Esophagus squamous epithelium (tissue), 4 donors: ENCODE measurements at regions not wholly inside any gene's neighbourhood (a gene's known extent, or its start where the extent isn't known, plus 50 kb on each side); places are given as distances from the start of the nearest gene placed in this dataset.

Experiments
- CTCF ChIP-seq, 6 experiments: fragments of 450-650 bp in 4 of 6; fragments of 200-600 bp in 2 of 6; sonication (generic) in 2 of 6; IDR thresholded peaks; one replicate each; pipeline ENCODE4 v1.5.1; 2016 to 2019; ENCODE audit warnings: antibody characterized with exemption in 6 of 6, mild to moderate bottlenecking in 4 of 6, moderate library complexity in 4 of 6
- POLR2A ChIP-seq, 4 donors: fragments of 450-650 bp; IDR thresholded peaks; one replicate each; pipeline ENCODE4 v1.6.1; 2017; ENCODE audit warnings: antibody characterized with exemption in 4 of 4, mild to moderate bottlenecking in 4 of 4, moderate library complexity in 3 of 4

- TF ChIP-seq CTCF (IDR thresholded peaks at IDR 0.05) (no peak), POLR2A (IDR thresholded peaks at IDR 0.05) (no peak)
These were observed 764.5 kb downstream of the TMTC2 start for GRCh38 chr12:83451189-83451588.
